ENCODE measurements at regions not wholly inside any gene's neighbourhood (a gene's known extent, or its start where the extent isn't known, plus 50 kb on each side); places are given as distances from the start of the nearest gene placed in this dataset.

DNA sequence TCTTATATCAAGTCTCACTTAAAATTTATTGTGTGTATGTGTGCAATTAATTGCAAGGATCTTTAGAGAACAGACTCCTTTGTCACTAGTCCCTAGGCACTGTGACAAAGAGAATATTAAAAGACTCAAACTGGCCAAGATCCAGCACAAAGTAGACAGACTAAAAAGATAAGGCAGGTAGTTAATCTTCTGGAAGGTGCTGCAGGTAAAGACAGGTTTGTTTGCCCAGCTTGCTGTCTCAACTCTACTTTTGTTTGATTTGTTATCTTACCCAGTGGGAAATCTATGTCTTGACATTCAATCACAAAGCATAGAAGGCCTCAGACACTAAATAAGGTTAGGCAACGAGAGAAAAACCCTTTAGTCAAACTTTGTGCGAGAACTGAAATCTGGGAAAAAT lies 807.9 kb upstream of the LRRN3 start:
- no peak overlapping the region for H2AFZ ChIP-seq (ENCODE audit: low read length)
- no peaks in the 10 kb centered on the region for H3K79me2 ChIP-seq (ENCODE audit: low read length)
- peaks cover 7% of the 10 kb centered on the region; the same call in 1 of the 2 replicates for H3K9me3 ChIP-seq (ENCODE audit: low read length)
- DNase-seq = no peak
- no peak overlapping the region for H3K4me3 ChIP-seq (ENCODE audit: low read length)
- no peaks in the 10 kb centered on the region for H3K36me3 ChIP-seq (ENCODE audit: insufficient read depth, low read length)
- H3K9me2 ChIP-seq (replicated peaks; ENCODE audit: insufficient read depth, low read length) = no peaks in the 10 kb centered on the region
- H3K27ac ChIP-seq (ENCODE audit: low read length) = no peak overlapping the region
- H3K4me1 ChIP-seq (ENCODE audit: low read length) = no peaks in the 10 kb centered on the region
- H4K20me1 ChIP-seq (ENCODE audit: insufficient read depth, low read depth, low read length) = no peaks in the 10 kb centered on the region
- H3K27me3 ChIP-seq (ENCODE audit: low read length) = no peaks in the 10 kb centered on the region
- H3K9ac ChIP-seq (ENCODE audit: low read length) = no peak overlapping the region
- no peak overlapping the region for H3K4me2 ChIP-seq (ENCODE audit: low read depth, low read length, poor library complexity, severe bottlenecking)

DNA sequence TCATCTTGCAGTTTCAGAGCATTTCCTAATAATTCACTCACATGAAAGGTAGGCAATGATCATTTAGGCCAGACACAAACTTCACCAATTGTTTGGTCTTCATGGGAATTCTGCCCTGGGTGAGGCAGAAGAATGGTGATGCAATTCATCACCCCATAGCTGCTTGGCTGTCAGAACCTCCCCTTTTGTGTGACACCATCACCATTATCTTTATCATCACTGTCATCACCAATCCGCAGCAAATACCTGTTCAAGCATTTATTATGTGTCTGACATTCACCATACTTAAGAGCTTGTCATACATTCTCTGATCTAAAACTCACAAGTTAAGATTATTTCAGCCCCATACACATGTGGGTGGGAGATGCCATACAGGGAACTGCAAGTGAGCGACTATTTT lies 799.5 kb upstream of the LRRN3 start:
- Histone ChIP-seq H3K9me2 (replicated peaks; ENCODE audit: insufficient read depth, low read length) (no peaks in the 10 kb centered on the region), H2AFZ (ENCODE audit: low read length) (no peak overlapping the region), H3K36me3 (ENCODE audit: insufficient read depth, low read length) (no peaks in the 10 kb centered on the region), H3K4me2 (ENCODE audit: low read depth, low read length, poor library complexity, severe bottlenecking) (no peak overlapping the region), H3K79me2 (ENCODE audit: low read length) (no peaks in the 10 kb centered on the region), H3K27me3 (ENCODE audit: low read length) (no peaks in the 10 kb centered on the region), H3K9me3 (ENCODE audit: low read length) (0 out of 2 replicates have a peak, but pooled peaks cover 3% of the 10 kb centered on the region), H3K4me1 (ENCODE audit: low read length) (no peaks in the 10 kb centered on the region), H3K4me3 (ENCODE audit: low read length) (no peak overlapping the region), H4K20me1 (ENCODE audit: insufficient read depth, low read depth, low read length) (no peaks in the 10 kb centered on the region), H3K9ac (ENCODE audit: low read length) (no peak overlapping the region), H3K27ac (ENCODE audit: low read length) (no peak overlapping the region)
- no peak for DNase-seq

DNA sequence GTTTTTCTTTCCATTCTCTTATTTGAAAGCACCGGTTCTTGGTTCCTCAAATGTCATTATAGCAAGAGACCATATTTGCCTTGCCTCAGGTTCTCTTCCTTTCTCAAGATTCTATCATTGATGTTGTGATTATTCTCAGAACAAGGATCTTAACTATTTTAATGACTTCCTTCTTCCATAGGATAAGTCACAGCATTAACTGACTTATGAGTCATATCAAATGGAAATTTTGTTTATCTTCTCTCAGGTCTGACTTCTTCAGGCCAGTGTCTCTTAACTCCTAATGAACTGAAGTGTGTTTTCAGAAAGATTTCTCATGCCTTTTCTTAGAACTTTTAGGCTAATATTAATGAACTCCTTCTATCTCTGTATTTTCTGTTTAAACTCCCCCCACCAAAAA lies 794.6 kb upstream of the LRRN3 start:
- Histone ChIP-seq H4K20me1 (ENCODE audit: insufficient read depth, low read depth, low read length) (no peaks in the 10 kb centered on the region), H3K9ac (ENCODE audit: low read length) (no peak overlapping the region), H3K79me2 (ENCODE audit: low read length) (no peaks in the 10 kb centered on the region), H3K4me3 (ENCODE audit: low read length) (no peak overlapping the region), H3K27ac (ENCODE audit: low read length) (no peak overlapping the region), H2AFZ (ENCODE audit: low read length) (no peak overlapping the region), H3K36me3 (ENCODE audit: insufficient read depth, low read length) (no peaks in the 10 kb centered on the region), H3K27me3 (ENCODE audit: low read length) (no peaks in the 10 kb centered on the region), H3K4me1 (ENCODE audit: low read length) (no peaks in the 10 kb centered on the region), H3K9me2 (replicated peaks; ENCODE audit: insufficient read depth, low read length) (no peaks in the 10 kb centered on the region), H3K9me3 (ENCODE audit: low read length) (no peaks in the 10 kb centered on the region), H3K4me2 (ENCODE audit: low read depth, low read length, poor library complexity, severe bottlenecking) (no peak overlapping the region)
- no peak for DNase-seq

DNA sequence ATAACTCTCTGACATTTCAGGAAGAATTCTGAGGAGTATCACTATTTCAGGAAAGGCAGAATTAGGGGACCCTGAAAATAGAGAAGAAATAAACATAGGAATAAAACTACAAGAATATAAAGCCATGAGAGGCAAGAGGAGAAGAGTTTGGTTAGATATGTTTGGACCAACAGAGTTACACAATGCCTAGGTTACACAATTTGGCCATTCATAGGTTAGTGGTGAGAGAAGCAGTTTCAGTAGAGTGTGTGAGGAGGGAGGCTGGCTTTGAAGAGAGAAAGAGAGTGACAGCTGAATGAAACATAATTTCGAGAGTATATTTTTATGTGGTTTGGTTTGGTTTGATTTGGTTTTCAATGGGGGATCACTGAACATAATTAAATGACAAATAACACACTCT lies 783.2 kb upstream of the LRRN3 start:
- Histone ChIP-seq H3K4me2 (ENCODE audit: low read depth, low read length, poor library complexity, severe bottlenecking) (no peak overlapping the region), H3K27me3 (ENCODE audit: low read length) (no peaks in the 10 kb centered on the region), H3K27ac (ENCODE audit: low read length) (no peak overlapping the region), H3K9me2 (replicated peaks; ENCODE audit: insufficient read depth, low read length) (no peaks in the 10 kb centered on the region), H4K20me1 (ENCODE audit: insufficient read depth, low read depth, low read length) (no peaks in the 10 kb centered on the region), H3K36me3 (ENCODE audit: insufficient read depth, low read length) (no peaks in the 10 kb centered on the region), H3K4me3 (ENCODE audit: low read length) (no peak overlapping the region), H3K4me1 (ENCODE audit: low read length) (no peaks in the 10 kb centered on the region), H3K9ac (ENCODE audit: low read length) (no peak overlapping the region), H3K79me2 (ENCODE audit: low read length) (no peaks in the 10 kb centered on the region), H2AFZ (ENCODE audit: low read length) (no peak overlapping the region), H3K9me3 (ENCODE audit: low read length) (0 out of 2 replicates have a peak, but pooled peaks cover 10% of the 10 kb centered on the region)
- DNase-seq = no peak

DNA sequence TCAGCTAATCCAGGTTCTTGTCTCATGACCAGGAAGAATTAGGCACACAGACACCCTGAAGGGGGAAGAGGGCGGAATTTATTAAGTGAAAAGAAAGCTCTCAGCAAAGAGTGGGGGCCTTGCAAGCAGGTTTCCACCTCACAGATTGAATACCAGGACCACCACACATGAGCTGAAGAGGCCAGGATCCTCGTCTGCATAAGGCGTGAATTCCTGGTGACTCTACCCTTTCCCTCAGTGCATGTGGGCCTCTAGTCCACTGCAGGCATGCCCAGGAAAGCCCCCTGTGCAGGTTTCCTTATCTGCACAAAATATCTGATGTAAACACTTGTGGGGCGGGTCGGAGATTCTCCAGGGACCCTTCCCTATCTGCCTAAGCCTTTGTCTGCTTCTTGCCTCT lies 782.1 kb upstream of the LRRN3 start:
- no peaks in the 10 kb centered on the region for H3K9me2 ChIP-seq (replicated peaks; ENCODE audit: insufficient read depth, low read length)
- H3K4me2 ChIP-seq (ENCODE audit: low read depth, low read length, poor library complexity, severe bottlenecking) = no peak overlapping the region
- no peaks in the 10 kb centered on the region for H3K27me3 ChIP-seq (ENCODE audit: low read length)
- no peak overlapping the region for H3K9ac ChIP-seq (ENCODE audit: low read length)
- 0 out of 2 replicates have a peak, but pooled peaks cover 10% of the 10 kb centered on the region for H3K9me3 ChIP-seq (ENCODE audit: low read length)
- no peak overlapping the region for H3K27ac ChIP-seq (ENCODE audit: low read length)
- H3K79me2 ChIP-seq (ENCODE audit: low read length) = no peaks in the 10 kb centered on the region
- H2AFZ ChIP-seq (ENCODE audit: low read length) = no peak overlapping the region
- DNase-seq = no peak
- no peaks in the 10 kb centered on the region for H3K4me1 ChIP-seq (ENCODE audit: low read length)
- no peaks in the 10 kb centered on the region for H4K20me1 ChIP-seq (ENCODE audit: insufficient read depth, low read depth, low read length)
- no peak overlapping the region for H3K4me3 ChIP-seq (ENCODE audit: low read length)
- no peaks in the 10 kb centered on the region for H3K36me3 ChIP-seq (ENCODE audit: insufficient read depth, low read length)

DNA sequence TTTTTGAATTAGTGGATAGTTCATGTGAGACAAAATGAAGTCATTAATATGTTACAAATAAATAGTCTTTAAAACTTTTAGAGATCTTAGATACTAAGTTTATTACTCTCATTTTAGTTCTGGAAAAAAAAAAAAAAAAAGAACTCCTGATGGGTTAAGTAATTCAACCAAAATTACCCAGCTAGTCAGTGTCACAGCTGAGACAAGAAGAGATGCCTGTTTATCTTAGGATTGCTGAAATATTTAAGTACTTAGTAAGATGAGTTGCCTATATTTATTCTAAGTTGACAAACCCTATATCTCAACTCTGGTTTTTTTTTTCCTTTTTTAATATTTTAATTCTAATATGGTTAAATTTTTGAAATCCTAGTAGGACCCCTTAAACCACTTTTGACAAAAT lies 781.0 kb upstream of the LRRN3 start:
- no peaks in the 10 kb centered on the region for H3K27me3 ChIP-seq (ENCODE audit: low read length)
- H3K27ac ChIP-seq (ENCODE audit: low read length) = no peak overlapping the region
- no peaks in the 10 kb centered on the region for H3K79me2 ChIP-seq (ENCODE audit: low read length)
- no peaks in the 10 kb centered on the region for H3K9me2 ChIP-seq (replicated peaks; ENCODE audit: insufficient read depth, low read length)
- DNase-seq = no peak
- no peak overlapping the region for H3K9ac ChIP-seq (ENCODE audit: low read length)
- H2AFZ ChIP-seq (ENCODE audit: low read length) = no peak overlapping the region
- H3K36me3 ChIP-seq (ENCODE audit: insufficient read depth, low read length) = no peaks in the 10 kb centered on the region
- H3K4me1 ChIP-seq (ENCODE audit: low read length) = no peaks in the 10 kb centered on the region
- 0 out of 2 replicates have a peak, but pooled peaks cover 6% of the 10 kb centered on the region for H3K9me3 ChIP-seq (ENCODE audit: low read length)
- no peaks in the 10 kb centered on the region for H4K20me1 ChIP-seq (ENCODE audit: insufficient read depth, low read depth, low read length)
- H3K4me2 ChIP-seq (ENCODE audit: low read depth, low read length, poor library complexity, severe bottlenecking) = no peak overlapping the region
- H3K4me3 ChIP-seq (ENCODE audit: low read length) = no peak overlapping the region

DNA sequence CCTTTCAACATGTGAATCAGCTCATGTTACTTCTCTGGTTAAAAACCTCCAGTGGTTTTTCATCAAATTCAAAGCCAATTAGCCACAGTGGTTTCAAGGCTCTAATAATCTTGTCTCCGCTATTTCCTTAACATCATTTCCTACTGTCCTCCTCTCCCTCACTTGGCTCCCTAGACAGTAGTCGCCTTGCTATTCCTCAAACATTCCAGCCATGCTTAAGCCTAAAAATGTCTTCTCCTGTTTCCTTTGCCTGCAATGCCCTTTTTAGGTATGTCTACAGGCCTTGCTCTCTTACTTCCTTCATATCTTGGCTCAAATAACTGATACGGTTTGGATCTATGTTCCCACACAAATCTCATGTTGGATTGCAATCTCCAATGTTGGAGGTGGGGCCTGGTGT lies 779.4 kb upstream of the LRRN3 start:
- H3K9me3 ChIP-seq (ENCODE audit: low read length) = 0 out of 2 replicates have a peak, but pooled peaks cover 2% of the 10 kb centered on the region
- no peak overlapping the region for H3K4me3 ChIP-seq (ENCODE audit: low read length)
- no peaks in the 10 kb centered on the region for H3K36me3 ChIP-seq (ENCODE audit: insufficient read depth, low read length)

DNA sequence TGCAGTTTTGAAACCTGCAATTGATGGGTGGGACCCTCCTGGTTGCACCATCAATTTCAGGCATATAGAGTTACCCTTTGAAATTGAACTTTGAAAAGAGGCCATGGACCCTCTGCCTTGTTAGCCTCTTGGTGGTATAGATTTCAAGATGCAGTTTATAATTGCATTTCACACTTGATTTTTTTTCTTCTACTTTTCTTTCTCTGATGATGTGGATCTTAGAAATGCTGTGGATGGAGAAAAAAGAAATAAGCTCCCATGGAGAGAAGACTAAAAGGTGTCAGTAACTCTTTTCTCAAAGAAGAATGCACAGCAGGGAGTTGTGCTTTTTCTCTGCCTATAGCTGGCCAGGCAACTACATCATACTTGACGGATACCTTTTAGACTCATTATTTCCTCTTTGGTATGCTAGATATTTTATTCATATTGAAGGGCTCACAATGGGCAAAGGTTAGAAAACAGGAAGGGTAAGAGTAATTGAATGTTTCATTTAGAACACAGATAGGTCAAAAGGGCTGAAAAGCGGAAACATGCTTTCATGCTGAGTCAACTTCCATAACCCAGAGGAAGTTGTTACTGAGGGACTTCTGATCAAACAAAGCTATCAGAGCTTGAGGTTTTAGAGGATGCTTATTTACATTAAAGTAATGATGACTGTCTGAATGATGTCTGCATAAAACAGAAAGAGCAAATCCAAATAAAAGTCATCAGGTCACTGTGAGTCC lies 773.2 kb upstream of the LRRN3 start:
- H3K9me2 ChIP-seq (replicated peaks; ENCODE audit: insufficient read depth, low read length) = no peaks in the 10 kb centered on the region
- no peaks in the 10 kb centered on the region for H3K79me2 ChIP-seq (ENCODE audit: low read length)
- H3K36me3 ChIP-seq (ENCODE audit: insufficient read depth, low read length) = no peaks in the 10 kb centered on the region
- no peak for DNase-seq
- no peak overlapping the region for H2AFZ ChIP-seq (ENCODE audit: low read length)
- peaks cover 11% of the 10 kb centered on the region for H3K9me3 ChIP-seq (ENCODE audit: low read length)
- no peaks in the 10 kb centered on the region for H3K27me3 ChIP-seq (ENCODE audit: low read length)
- H3K9ac ChIP-seq (ENCODE audit: low read length) = no peak overlapping the region
- H3K4me3 ChIP-seq (ENCODE audit: low read length) = no peak overlapping the region
- H3K4me2 ChIP-seq (ENCODE audit: low read depth, low read length, poor library complexity, severe bottlenecking) = no peak overlapping the region
- H3K27ac ChIP-seq (ENCODE audit: low read length) = no peak overlapping the region
- no peaks in the 10 kb centered on the region for H3K4me1 ChIP-seq (ENCODE audit: low read length)
- H4K20me1 ChIP-seq (ENCODE audit: insufficient read depth, low read depth, low read length) = no peaks in the 10 kb centered on the region

More for the DNA sequence above, 779.4 kb upstream of the LRRN3 start:
- no peak overlapping the region for H3K4me2 ChIP-seq (ENCODE audit: low read depth, low read length, poor library complexity, severe bottlenecking)
- H4K20me1 ChIP-seq (ENCODE audit: insufficient read depth, low read depth, low read length) = no peaks in the 10 kb centered on the region
- no peak for DNase-seq
- H3K79me2 ChIP-seq (ENCODE audit: low read length) = no peaks in the 10 kb centered on the region
- no peaks in the 10 kb centered on the region for H3K4me1 ChIP-seq (ENCODE audit: low read length)
- no peak overlapping the region for H3K27ac ChIP-seq (ENCODE audit: low read length)
- H2AFZ ChIP-seq (ENCODE audit: low read length) = no peak overlapping the region
- no peak overlapping the region for H3K9ac ChIP-seq (ENCODE audit: low read length)
- no peaks in the 10 kb centered on the region for H3K9me2 ChIP-seq (replicated peaks; ENCODE audit: insufficient read depth, low read length)
- no peaks in the 10 kb centered on the region for H3K27me3 ChIP-seq (ENCODE audit: low read length)

All from Karpas-422 (cell line).